RWPE2 (cell line): ENCODE measurements at regions not wholly inside any gene's neighbourhood (a gene's known extent, or its start where the extent isn't known, plus 50 kb on each side); places are given as distances from the start of the nearest gene placed in this dataset.

Source experiments
- ATAC-seq: fragments of 200-7000 bp; cut with Tn5 transposase; 3 replicates; pipeline ENCODE4 v1.9.1; 2021; ENCODE audit warnings: low read depth
- DNase-seq: peaks from one replicate; pipeline ENCODE4 v3.0.0-alpha.2; 2020; ENCODE audit warnings: low spot score
- H3K27ac ChIP-seq: fragments of 450-650 bp; 2 replicates; pipeline ENCODE4 v1.5.1; 2017; ENCODE audit warnings: mild to moderate bottlenecking; ENCODE audit not compliant: poor library complexity, severe bottlenecking
- H3K27me3 ChIP-seq: fragments of 250-450 bp; sonication (Bioruptor Pico); 2 replicates; pipeline ENCODE4 v1.5.1; 2021; ENCODE audit warnings: mild to moderate bottlenecking, moderate library complexity; ENCODE audit not compliant: insufficient read depth, poor library complexity, severe bottlenecking
- H3K36me3 ChIP-seq: fragments of 250-450 bp; sonication (Bioruptor Pico); 2 replicates; pipeline ENCODE4 v1.5.1; 2020; ENCODE audit warnings: low read depth, mild to moderate bottlenecking, moderate library complexity
- H3K4me1 ChIP-seq: fragments of 250-450 bp; sonication (Bioruptor Pico); 2 replicates; pipeline ENCODE4 v1.5.1; 2021; ENCODE audit warnings: mild to moderate bottlenecking, moderate library complexity; ENCODE audit not compliant: insufficient read depth, poor library complexity, severe bottlenecking
- H3K4me3 ChIP-seq: fragments of 250-450 bp; sonication (Bioruptor Pico); 2 replicates; pipeline ENCODE4 v1.5.1; 2021; ENCODE audit warnings: mild to moderate bottlenecking, moderate library complexity; ENCODE audit not compliant: severe bottlenecking
- H3K9me3 ChIP-seq: fragments of 250-450 bp; sonication (Bioruptor Pico); 2 replicates; pipeline ENCODE4 v1.5.1; 2021; ENCODE audit warnings: mild to moderate bottlenecking, moderate library complexity; ENCODE audit not compliant: severe bottlenecking
- CTCF ChIP-seq: fragments of 450-650 bp; IDR thresholded peaks from one replicate; pipeline ENCODE4 v1.5.1; 2017; ENCODE audit warnings: mild to moderate bottlenecking, moderate library complexity; ENCODE audit not compliant: poor library complexity, severe bottlenecking

GRCh38 chr18:22283397-22283796, 114.0 kb downstream of the GATA6 start:
- no peaks in the 10 kb centered on the region for H3K9me3 ChIP-seq
- no peak for DNase-seq
- no peak for ATAC-seq
- H3K27ac ChIP-seq = peak overlapping the region; percentile 52
- H3K27me3 ChIP-seq = no peaks in the 10 kb centered on the region
- no peaks in the 10 kb centered on the region for H3K36me3 ChIP-seq
- H3K4me1 ChIP-seq = peaks cover 40% of the 10 kb centered on the region
- no peak overlapping the region for H3K4me3 ChIP-seq
- no peak for TF ChIP-seq CTCF

- Histone ChIP-seq H3K27me3 (no peaks in the 10 kb centered on the region), H3K36me3 (no peaks in the 10 kb centered on the region), H3K4me1 (peaks cover 40% of the 10 kb centered on the region), H3K4me3 (no peak overlapping the region), H3K9me3 (no peaks in the 10 kb centered on the region), H3K27ac (peak overlapping the region; percentile 52)
- DNase-seq = no peak
- no peak for TF ChIP-seq CTCF
- no peak for ATAC-seq
Measured at GRCh38 chr18:22283116-22283395, 113.7 kb downstream of the GATA6 start.

- no peaks in the 10 kb centered on the region for H3K9me3 ChIP-seq
- DNase-seq (no peak), ATAC-seq (peak; percentile 72)
- H3K27ac ChIP-seq = peak overlapping the region; percentile 52
- no peak for TF ChIP-seq CTCF
- H3K27me3 ChIP-seq = no peaks in the 10 kb centered on the region
- peaks cover 40% of the 10 kb centered on the region for H3K4me1 ChIP-seq
- no peaks in the 10 kb centered on the region for H3K36me3 ChIP-seq
- H3K4me3 ChIP-seq = no peak overlapping the region
Measured at GRCh38 chr18:22282311-22283115, 113.1 kb downstream of the GATA6 start.

GRCh38 chr18:22280453-22280750, 111.0 kb downstream of the GATA6 start:
- Histone ChIP-seq H3K4me3 (no peak overlapping the region), H3K9me3 (no peaks in the 10 kb centered on the region), H3K27ac (no peak overlapping the region), H3K4me1 (peaks cover 22% of the 10 kb centered on the region), H3K27me3 (no peaks in the 10 kb centered on the region), H3K36me3 (no peaks in the 10 kb centered on the region)
- TF ChIP-seq CTCF = no peak
- ATAC-seq (no peak), DNase-seq (no peak)

- Histone ChIP-seq H3K4me3 (no peak overlapping the region), H3K27ac (no peak overlapping the region), H3K4me1 (peaks cover 17% of the 10 kb centered on the region), H3K27me3 (no peaks in the 10 kb centered on the region), H3K9me3 (no peaks in the 10 kb centered on the region), H3K36me3 (no peaks in the 10 kb centered on the region)
- no peak for ATAC-seq
- TF ChIP-seq CTCF = no peak
- no peak for DNase-seq
Measured at GRCh38 chr18:22279741-22280452, 110.5 kb downstream of the GATA6 start.
